A549 (cell line): ENCODE measurements at regions not wholly inside any gene's neighbourhood (a gene's known extent, or its start where the extent isn't known, plus 50 kb on each side); places are given as distances from the start of the nearest gene placed in this dataset.

Experiments used
- ATAC-seq, 2 experiments: fragments of 200-7000 bp in 1 of 2; fragments of >200 bp in 1 of 2; cut with Nextera tagmentation in 1 of 2; cut with Tn5 transposase in 1 of 2; 3 replicates each; pipeline versions ENCODE4 v1.8.0 to v1.9.1; 2018 to 2020; ENCODE audit warnings: mild to moderate bottlenecking in 1 of 2, moderate library complexity in 1 of 2
- CTCF ChIA-PET: fragments of 300-600 bp; sonication (Branson Sonifier 250); formaldehyde crosslinking; extraction: SDS; loops from one replicate; lab custom pipeline; 2021; ENCODE audit warnings: antibody characterized with exemption, inconsistent platforms; lab: Yijun Ruan, JAX
- POLR2A ChIA-PET: fragments of 350-600 bp; formaldehyde crosslinking; extraction: SDS; loops from one replicate; lab custom pipeline; 2021; ENCODE audit warnings: antibody characterized with exemption, inconsistent platforms; lab: Yijun Ruan, JAX
- DNase-seq, 2 experiments: peaks; one replicate each; pipeline versions ENCODE4 v3.0.0 to v3.0.0-alpha.2; 2011 to 2016; ENCODE audit warnings: low read depth in 1 of 2, low spot score in 1 of 2
- FAIRE-seq: peaks from 2 replicates; lab custom pipeline; 2011; peaks lifted over from hg19 to GRCh38; lab: Jason Lieb, UNC
- H3K27ac ChIP-seq, 2 experiments: fragments of >200 bp; sonication (Bioruptor Twin); formaldehyde crosslinking; 3 replicates each; pipeline ENCODE4 v1.5.1; 2016 to 2017
- H3K4me1 ChIP-seq: fragments of >200 bp; sonication (Bioruptor Twin); formaldehyde crosslinking; 3 replicates; pipeline ENCODE4 v1.6.1; 2016
- H3K4me2 ChIP-seq: fragments of >200 bp; sonication (Bioruptor Twin); formaldehyde crosslinking; 3 replicates; pipeline ENCODE4 v1.6.1; 2016
- H3K4me3 ChIP-seq: fragments of >200 bp; sonication (Bioruptor Twin); formaldehyde crosslinking; 3 replicates; pipeline ENCODE4 v1.5.1; 2016
- H3K9me3 ChIP-seq: fragments of >200 bp; sonication (Bioruptor Twin); formaldehyde crosslinking; 3 replicates; pipeline ENCODE4 v1.6.1; 2016
- CHD4 ChIP-seq: fragments of 200-600 bp; sonication (generic); IDR thresholded peaks from 2 replicates; pipeline ENCODE4 v1.6.1; 2016; ENCODE audit warnings: antibody characterized with exemption, mild to moderate bottlenecking, borderline replicate concordance
- EHMT2 ChIP-seq: fragments of 200-600 bp; sonication (generic); IDR thresholded peaks from 2 replicates; pipeline ENCODE4 v1.6.1; 2016; ENCODE audit warnings: antibody characterized with exemption, low read depth, mild to moderate bottlenecking, moderate library complexity
- FOSB ChIP-seq: fragments of 250-450 bp; sonication (Bioruptor Pico); IDR thresholded peaks from 2 replicates; pipeline ENCODE4 v1.5.0; 2020; ENCODE audit warnings: mild to moderate bottlenecking, moderate library complexity
- HEYL ChIP-seq: fragments of 250-450 bp; sonication (Bioruptor Pico); IDR thresholded peaks from 2 replicates; pipeline ENCODE4 v1.8.0; 2021; ENCODE audit warnings: mild to moderate bottlenecking, moderate library complexity
- HOXA7 ChIP-seq: fragments of 250-450 bp; sonication (Bioruptor Pico); IDR thresholded peaks from 2 replicates; pipeline ENCODE4 v1.5.0; 2020; ENCODE audit warnings: mild to moderate bottlenecking, moderate library complexity
- HOXB5 ChIP-seq: fragments of 250-450 bp; sonication (Bioruptor Pico); IDR thresholded peaks from 2 replicates; pipeline ENCODE4 v1.5.0; 2020; ENCODE audit warnings: mild to moderate bottlenecking, moderate library complexity
- JUN ChIP-seq, 2 experiments: fragments of >200 bp; sonication (Bioruptor Twin); formaldehyde crosslinking; IDR thresholded peaks; 2 replicates in 1 of 2; 3 replicates in 1 of 2; pipeline ENCODE4 v1.6.1; 2016 to 2017
- MAFK ChIP-seq: fragments of 450-650 bp; IDR thresholded peaks from 2 replicates; pipeline ENCODE4 v1.6.1; 2014; ENCODE audit not compliant: partially characterized antibody
- MYC ChIP-seq: IDR thresholded peaks from 2 replicates; pipeline ENCODE4 v1.6.1; 2012; ENCODE audit warnings: mild to moderate bottlenecking, inconsistent platforms, low read length, improper control_type of control experiment, borderline replicate concordance
- NFE2L2 ChIP-seq: fragments of 150-350 bp; conservative IDR thresholded peaks from 2 replicates; pipeline ENCODE4 v1.6.1; 2014; ENCODE audit warnings: low read length
- NPAS2 ChIP-seq: fragments of 250-450 bp; sonication (Bioruptor Pico); IDR thresholded peaks from 2 replicates; pipeline ENCODE4 v1.8.0; 2022; ENCODE audit warnings: mild to moderate bottlenecking, moderate library complexity, borderline replicate concordance
- NR3C1 ChIP-seq: fragments of >200 bp; sonication (Bioruptor Twin); formaldehyde crosslinking; IDR thresholded peaks from 3 replicates; pipeline ENCODE4 v1.6.1; 2017
- PHF8 ChIP-seq: fragments of 200-600 bp; sonication (generic); IDR thresholded peaks from 2 replicates; pipeline ENCODE4 v1.6.1; 2016; ENCODE audit warnings: low read depth, mild to moderate bottlenecking, antibody characterized with exemption, moderate library complexity, borderline replicate concordance
- RNF2 ChIP-seq: fragments of 200-600 bp; sonication (generic); IDR thresholded peaks from 2 replicates; pipeline ENCODE4 v1.6.1; 2016; ENCODE audit warnings: low read depth, mild to moderate bottlenecking, antibody characterized with exemption, moderate library complexity, borderline replicate concordance
- ZC3H11A ChIP-seq: fragments of 450-650 bp; IDR thresholded peaks from 2 replicates; pipeline ENCODE4 v1.6.1; 2014; ENCODE audit warnings: antibody characterized with exemption, mild to moderate bottlenecking
- ZNF302 ChIP-seq: fragments of 250-450 bp; sonication (Bioruptor Pico); IDR thresholded peaks from 2 replicates; pipeline ENCODE4 v1.9.0; 2021; ENCODE audit warnings: inconsistent platforms, mild to moderate bottlenecking, moderate library complexity
- WGBS: methylation state at CpG from one replicate; pipeline ENCODE4 v1.1.6; 2017; ENCODE audit errors: missing lambda C conversion rate; 5-methylcytosine and 5-hydroxymethylcytosine counted together
- TF ChIP-seq, protein P1 (sequence below): fragments of 150-350 bp; IDR thresholded peaks from 2 replicates; pipeline ENCODE4 v1.6.1; 2014; ENCODE audit warnings: low read depth, mild to moderate bottlenecking, low read length
- TF ChIP-seq, protein P2 (sequence below): fragments of >200 bp; sonication (Bioruptor Twin); formaldehyde crosslinking; IDR thresholded peaks from 3 replicates; pipeline ENCODE4 v1.6.1; 2016
- TF ChIP-seq, protein P3 (sequence below): fragments of 250-450 bp; sonication (Bioruptor Pico); IDR thresholded peaks from 2 replicates; pipeline ENCODE4 v1.5.0; 2021; ENCODE audit warnings: mild to moderate bottlenecking, moderate library complexity, borderline replicate concordance
- TF ChIP-seq, protein P4 (sequence below): fragments of 450-650 bp; IDR thresholded peaks from 2 replicates; pipeline ENCODE4 v1.6.1; 2014; ENCODE audit warnings: antibody characterized with exemption
- TF ChIP-seq, protein P5 (sequence below): fragments of >200 bp; sonication (Bioruptor Twin); formaldehyde crosslinking; IDR thresholded peaks from 2 replicates; pipeline ENCODE4 v1.6.1; 2016

DNA sequence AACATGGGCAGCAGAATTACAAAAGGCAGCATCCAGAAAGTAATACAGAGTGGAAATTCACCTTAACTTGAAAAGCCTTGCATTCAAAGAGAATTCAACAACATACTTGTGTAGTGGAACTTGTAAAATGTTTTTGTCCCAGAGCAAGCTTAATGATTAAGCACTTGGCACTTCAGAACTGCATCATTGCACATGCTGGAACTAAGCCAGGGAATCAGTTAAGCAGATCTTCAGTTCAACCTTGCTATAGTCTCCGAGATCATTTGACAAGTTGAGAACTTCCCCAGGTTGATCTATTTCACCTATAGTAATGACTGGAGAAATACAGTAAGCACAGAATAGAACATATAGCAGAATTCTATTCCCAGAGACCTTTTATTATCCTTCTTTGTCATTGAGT lies 1337.2 kb upstream of the NXPH2 start:
- CTCF ChIA-PET, result no interaction called here
- Histone ChIP-seq H3K4me3 (no peak overlapping the region), H3K4me2 (no peak overlapping the region), H3K27ac (no peak overlapping the region), H3K9me3 (no peaks in the 10 kb centered on the region)
- no peak for DNase-seq
- ATAC-seq, result no peak
- TF ChIP-seq EHMT2 (no peak), CHD4 (no peak), RNF2 (no peak), ZC3H11A (no peak), PHF8 (no peak), NPAS2 (CRISPR knock-in tag) (no peak)
- TF ChIP-seq, all 56 proteins: peak for 0
- 8% methylated on average over 1 of the region's 1 CpG for WGBS
- no peaks in the 10 kb centered on the region for H3K4me1 ChIP-seq
- no peak for FAIRE-seq
- POLR2A ChIA-PET, result no interaction called here

DNA sequence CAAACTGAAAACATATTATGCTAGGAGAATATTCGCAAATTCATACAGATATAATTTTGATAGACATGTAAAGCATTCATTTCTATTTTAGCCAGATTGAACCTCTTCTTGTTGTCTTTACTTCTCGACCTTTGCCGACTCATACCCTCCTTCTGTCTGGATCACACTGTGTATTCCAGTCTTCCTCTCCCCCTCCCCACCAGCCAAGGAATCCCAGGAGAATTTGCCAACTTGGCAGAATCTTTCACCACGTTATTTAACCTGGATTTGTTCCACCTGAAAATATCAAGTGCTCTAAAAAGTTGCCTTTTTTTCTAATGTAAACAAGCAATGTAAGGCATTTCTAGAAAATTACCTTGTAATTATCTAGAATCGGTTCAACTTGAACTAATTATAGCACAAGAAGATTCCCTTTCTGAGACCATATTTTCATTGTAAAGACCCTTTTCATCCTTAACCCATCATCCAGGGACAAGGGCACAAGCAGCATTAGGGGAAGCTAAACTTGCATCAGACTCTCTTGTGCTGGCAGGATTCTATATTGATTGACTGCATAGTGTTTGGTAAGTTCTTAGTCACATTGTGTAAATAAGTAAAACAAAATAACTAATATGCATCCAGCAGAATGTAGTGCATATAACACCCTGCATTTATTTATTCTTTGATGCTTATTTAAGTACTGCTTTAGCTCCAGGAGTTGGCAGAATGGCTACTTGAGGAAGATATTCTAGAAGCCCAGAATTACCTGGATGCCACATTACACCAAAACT lies 1328.7 kb upstream of the NXPH2 start:
- no peak overlapping the region for H3K4me3 ChIP-seq
- H3K27ac ChIP-seq, result no peak overlapping the region
- POLR2A ChIA-PET, result no interaction called here
- DNase-seq (no peak), FAIRE-seq (no peak), ATAC-seq (no peak)
- CTCF ChIA-PET, result no interaction called here
- H3K4me1 ChIP-seq, result no peaks in the 10 kb centered on the region
- 16% methylated on average over 5 of the region's 5 CpGs for WGBS
- peak; percentile 52 for TF ChIP-seq MAFK
- TF ChIP-seq HEYL, result no peak
- H3K4me2 ChIP-seq, result no peak overlapping the region
- no peaks in the 10 kb centered on the region for H3K9me3 ChIP-seq

DNA sequence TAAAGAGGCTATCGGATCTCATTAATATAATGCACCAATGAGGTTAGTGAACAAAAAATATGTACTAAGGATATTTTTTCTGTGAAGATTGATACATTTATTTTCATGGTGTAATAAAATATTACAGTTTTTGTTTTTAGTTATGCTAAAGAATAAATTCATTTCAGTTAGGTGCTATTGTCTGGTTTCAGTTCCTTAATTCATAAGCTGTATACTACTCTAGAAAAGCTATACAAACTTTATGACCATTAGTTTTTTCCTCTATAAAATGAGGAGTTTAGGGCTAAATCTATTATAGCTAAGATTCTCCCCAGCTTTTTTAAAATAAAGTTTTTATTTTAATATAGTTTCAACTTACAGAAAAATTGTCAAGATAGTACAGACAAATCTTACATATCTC lies 1311.7 kb upstream of the NXPH2 start:
- CTCF ChIA-PET, result no interaction called here
- ATAC-seq, result no peak

More for the DNA sequence above, 1311.7 kb upstream of the NXPH2 start:
- no peaks in the 10 kb centered on the region for H3K4me1 ChIP-seq
- H3K27ac ChIP-seq, result no peak overlapping the region
- FAIRE-seq (no peak), DNase-seq (no peak)
- no peak for TF ChIP-seq JUN (IDR thresholded peaks at IDR 0.05)
- TF ChIP-seq, protein P1, sequence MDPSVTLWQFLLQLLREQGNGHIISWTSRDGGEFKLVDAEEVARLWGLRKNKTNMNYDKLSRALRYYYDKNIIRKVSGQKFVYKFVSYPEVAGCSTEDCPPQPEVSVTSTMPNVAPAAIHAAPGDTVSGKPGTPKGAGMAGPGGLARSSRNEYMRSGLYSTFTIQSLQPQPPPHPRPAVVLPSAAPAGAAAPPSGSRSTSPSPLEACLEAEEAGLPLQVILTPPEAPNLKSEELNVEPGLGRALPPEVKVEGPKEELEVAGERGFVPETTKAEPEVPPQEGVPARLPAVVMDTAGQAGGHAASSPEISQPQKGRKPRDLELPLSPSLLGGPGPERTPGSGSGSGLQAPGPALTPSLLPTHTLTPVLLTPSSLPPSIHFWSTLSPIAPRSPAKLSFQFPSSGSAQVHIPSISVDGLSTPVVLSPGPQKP, result no peak
- no peak for TF ChIP-seq FOSB (CRISPR knock-in tag)
- TF ChIP-seq, protein P2, sequence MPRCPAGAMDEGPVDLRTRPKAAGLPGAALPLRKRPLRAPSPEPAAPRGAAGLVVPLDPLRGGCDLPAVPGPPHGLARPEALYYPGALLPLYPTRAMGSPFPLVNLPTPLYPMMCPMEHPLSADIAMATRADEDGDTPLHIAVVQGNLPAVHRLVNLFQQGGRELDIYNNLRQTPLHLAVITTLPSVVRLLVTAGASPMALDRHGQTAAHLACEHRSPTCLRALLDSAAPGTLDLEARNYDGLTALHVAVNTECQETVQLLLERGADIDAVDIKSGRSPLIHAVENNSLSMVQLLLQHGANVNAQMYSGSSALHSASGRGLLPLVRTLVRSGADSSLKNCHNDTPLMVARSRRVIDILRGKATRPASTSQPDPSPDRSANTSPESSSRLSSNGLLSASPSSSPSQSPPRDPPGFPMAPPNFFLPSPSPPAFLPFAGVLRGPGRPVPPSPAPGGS, result no peak
- no peak for TF ChIP-seq NR3C1
- no peak for TF ChIP-seq ZNF302
- no peak for TF ChIP-seq HOXA7
- no peak for TF ChIP-seq HOXB5 (CRISPR knock-in tag)
- TF ChIP-seq, protein P3, sequence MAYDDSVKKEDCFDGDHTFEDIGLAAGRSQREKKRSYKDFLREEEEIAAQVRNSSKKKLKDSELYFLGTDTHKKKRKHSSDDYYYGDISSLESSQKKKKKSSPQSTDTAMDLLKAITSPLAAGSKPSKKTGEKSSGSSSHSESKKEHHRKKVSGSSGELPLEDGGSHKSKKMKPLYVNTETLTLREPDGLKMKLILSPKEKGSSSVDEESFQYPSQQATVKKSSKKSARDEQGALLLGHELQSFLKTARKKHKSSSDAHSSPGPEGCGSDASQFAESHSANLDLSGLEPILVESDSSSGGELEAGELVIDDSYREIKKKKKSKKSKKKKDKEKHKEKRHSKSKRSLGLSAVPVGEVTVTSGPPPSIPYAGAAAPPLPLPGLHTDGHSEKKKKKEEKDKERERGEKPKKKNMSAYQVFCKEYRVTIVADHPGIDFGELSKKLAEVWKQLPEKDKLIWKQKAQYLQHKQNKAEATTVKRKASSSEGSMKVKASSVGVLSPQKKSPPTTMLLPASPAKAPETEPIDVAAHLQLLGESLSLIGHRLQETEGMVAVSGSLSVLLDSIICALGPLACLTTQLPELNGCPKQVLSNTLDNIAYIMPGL, result no peak
- no peak for TF ChIP-seq NFE2L2
- TF ChIP-seq, protein P4, sequence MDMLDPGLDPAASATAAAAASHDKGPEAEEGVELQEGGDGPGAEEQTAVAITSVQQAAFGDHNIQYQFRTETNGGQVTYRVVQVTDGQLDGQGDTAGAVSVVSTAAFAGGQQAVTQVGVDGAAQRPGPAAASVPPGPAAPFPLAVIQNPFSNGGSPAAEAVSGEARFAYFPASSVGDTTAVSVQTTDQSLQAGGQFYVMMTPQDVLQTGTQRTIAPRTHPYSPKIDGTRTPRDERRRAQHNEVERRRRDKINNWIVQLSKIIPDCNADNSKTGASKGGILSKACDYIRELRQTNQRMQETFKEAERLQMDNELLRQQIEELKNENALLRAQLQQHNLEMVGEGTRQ, result no peak
- TF ChIP-seq PHF8, result no peak
- TF ChIP-seq NPAS2 (CRISPR knock-in tag), result no peak
- TF ChIP-seq, protein P5, sequence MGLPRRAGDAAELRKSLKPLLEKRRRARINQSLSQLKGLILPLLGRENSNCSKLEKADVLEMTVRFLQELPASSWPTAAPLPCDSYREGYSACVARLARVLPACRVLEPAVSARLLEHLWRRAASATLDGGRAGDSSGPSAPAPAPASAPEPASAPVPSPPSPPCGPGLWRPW, result no peak
- no peak for TF ChIP-seq MYC
- WGBS, result 23% methylated on average over 1 of the region's 1 CpG
- no peaks in the 10 kb centered on the region for H3K9me3 ChIP-seq
- H3K4me3 ChIP-seq, result no peak overlapping the region
- POLR2A ChIA-PET, result no interaction called here
- H3K4me2 ChIP-seq, result no peak overlapping the region
